ENCODE measurements at regions not wholly inside any gene's neighbourhood (a gene's known extent, or its start where the extent isn't known, plus 50 kb on each side); places are given as distances from the start of the nearest gene placed in this dataset.

DNA sequence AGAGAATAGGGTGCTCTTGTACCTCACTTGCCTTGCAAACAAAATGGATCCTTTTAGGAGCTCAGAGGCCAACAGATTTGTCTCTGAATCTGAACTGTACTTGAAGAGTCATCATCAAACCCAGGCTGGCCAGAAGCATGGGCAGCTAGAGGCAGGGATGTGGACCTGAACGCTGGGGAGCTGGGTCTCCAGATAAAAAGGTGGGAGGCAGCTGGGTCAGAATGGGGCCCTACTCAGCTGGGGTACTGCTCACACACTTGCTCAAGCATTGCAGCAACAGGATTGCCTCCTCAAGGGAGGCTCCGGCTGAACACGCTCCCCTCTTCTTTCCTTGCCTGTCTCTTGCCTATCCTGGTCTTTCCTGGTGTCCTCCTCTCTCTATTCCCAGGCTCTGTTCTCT is 57.3 kb upstream of the SIX3 start:
- DNase-seq (ENCODE audit: low read depth) = no peak
- H3K4me3 ChIP-seq (ENCODE audit: low read depth, low read length) = no peak overlapping the region
- TF ChIP-seq, protein P1, sequence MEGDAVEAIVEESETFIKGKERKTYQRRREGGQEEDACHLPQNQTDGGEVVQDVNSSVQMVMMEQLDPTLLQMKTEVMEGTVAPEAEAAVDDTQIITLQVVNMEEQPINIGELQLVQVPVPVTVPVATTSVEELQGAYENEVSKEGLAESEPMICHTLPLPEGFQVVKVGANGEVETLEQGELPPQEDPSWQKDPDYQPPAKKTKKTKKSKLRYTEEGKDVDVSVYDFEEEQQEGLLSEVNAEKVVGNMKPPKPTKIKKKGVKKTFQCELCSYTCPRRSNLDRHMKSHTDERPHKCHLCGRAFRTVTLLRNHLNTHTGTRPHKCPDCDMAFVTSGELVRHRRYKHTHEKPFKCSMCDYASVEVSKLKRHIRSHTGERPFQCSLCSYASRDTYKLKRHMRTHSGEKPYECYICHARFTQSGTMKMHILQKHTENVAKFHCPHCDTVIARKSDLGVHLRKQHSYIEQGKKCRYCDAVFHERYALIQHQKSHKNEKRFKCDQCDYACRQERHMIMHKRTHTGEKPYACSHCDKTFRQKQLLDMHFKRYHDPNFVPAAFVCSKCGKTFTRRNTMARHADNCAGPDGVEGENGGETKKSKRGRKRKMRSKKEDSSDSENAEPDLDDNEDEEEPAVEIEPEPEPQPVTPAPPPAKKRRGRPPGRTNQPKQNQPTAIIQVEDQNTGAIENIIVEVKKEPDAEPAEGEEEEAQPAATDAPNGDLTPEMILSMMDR (IDR thresholded peaks at IDR 0.05; ENCODE audit: insufficient read depth, low read depth, low read length, missing control alignments) = no peak

DNA sequence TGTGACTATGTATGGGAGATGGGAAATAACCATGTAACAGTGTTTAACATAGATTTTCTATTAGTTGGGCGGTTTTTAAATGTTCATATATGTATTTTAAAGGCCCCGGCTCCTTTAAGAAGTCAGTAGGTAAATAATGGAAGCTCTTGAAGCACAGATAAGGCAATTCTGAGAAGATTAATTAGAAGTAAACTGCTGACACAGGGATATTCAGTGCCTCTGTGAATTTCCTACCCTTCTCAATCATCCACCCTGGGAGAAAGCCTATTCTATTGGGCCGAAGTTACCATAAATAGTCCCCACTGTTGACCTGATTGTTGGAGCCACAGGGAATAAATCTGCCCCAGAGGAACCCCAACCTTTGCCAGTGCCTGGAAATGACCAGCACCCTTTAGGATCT is 56.8 kb upstream of the SIX3 start:
- no peak overlapping the region for H3K4me3 ChIP-seq (ENCODE audit: low read depth, low read length)
- no peak for DNase-seq (ENCODE audit: low read depth)
- TF ChIP-seq, protein P1 (IDR thresholded peaks at IDR 0.05; ENCODE audit: insufficient read depth, low read depth, low read length, missing control alignments) = no peak

DNA sequence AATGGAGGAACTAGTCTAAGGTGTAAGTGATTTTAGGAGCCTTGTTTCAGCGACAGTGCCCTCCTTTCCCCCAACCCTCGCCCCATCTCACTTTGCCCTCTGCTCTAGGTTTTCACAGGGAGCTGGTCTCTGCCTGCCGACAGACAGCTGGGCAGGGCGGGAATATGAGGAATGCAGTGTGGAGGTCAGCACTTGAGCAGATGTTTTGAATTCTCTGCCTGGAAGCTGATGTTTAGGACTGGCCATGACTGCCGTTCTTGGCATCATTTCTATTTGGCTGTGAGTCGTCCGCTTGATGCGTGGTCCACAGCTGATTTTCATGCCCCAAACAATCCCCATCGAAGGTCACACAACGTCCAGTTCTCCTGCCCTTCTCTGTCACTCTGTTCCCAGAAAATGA is 55.1 kb upstream of the SIX3 start:
- no peak overlapping the region for H3K4me3 ChIP-seq (ENCODE audit: low read depth, low read length)
- TF ChIP-seq, protein P1 (IDR thresholded peaks at IDR 0.05; ENCODE audit: insufficient read depth, low read depth, low read length, missing control alignments) = no peak
- no peak for DNase-seq (ENCODE audit: low read depth)

DNA sequence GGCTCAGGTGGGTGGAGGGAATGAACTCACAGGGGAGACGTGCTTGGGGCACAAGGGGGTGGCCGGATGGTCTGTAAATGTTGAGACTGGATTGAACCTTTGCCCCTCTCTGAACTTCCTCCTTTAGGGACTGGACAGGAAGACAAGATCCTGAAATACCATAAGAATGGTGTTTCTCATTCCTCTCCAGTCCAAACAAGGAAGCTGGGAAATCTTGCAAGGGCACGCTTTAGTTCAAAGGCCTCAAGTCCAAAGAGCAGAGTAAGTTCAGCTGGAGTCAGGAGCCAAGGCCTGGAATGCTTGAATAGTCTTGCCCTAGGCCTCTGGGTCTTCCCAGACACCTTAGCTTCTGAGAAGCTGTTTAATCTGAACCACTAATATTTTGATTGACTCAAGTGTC is 52.4 kb upstream of the SIX3 start:
- TF ChIP-seq, protein P1 (IDR thresholded peaks at IDR 0.05; ENCODE audit: insufficient read depth, low read depth, low read length, missing control alignments) = no peak
- no peak overlapping the region for H3K4me3 ChIP-seq (ENCODE audit: low read depth, low read length)
- no peak for DNase-seq (ENCODE audit: low read depth)
